Liver (tissue), 3 donors: ENCODE measurements at regions not wholly inside any gene's neighbourhood (a gene's known extent, or its start where the extent isn't known, plus 50 kb on each side); places are given as distances from the start of the nearest gene placed in this dataset.

Experiments
- CTCF ChIP-seq: fragments of 150-350 bp; IDR thresholded peaks from 2 replicates; pipeline ENCODE4 v1.5.1; 2017; ENCODE audit warnings: improper control_type of control experiment, low read depth, low read length; ENCODE audit not compliant: missing input control
- RAD21 ChIP-seq, 2 donors: IDR thresholded peaks; 2 replicates each; pipeline ENCODE4 v1.6.1; 2016; ENCODE audit warnings: antibody characterized with exemption in 2 of 2, mild to moderate bottlenecking in 2 of 2
- YY1 ChIP-seq: IDR thresholded peaks from 2 replicates; pipeline ENCODE4 v1.6.1; 2016; ENCODE audit warnings: antibody characterized with exemption, mild to moderate bottlenecking
- donor health status: healthy.
- donor health status: healthy.

- TF ChIP-seq YY1: no peak
- TF ChIP-seq CTCF: no peak
- TF ChIP-seq RAD21 (IDR thresholded peaks at IDR 0.05): no peak
These were observed 1453.1 kb upstream of the SLC39A10 start for GRCh38 chr2:194203898-194204297.
